ENCODE measurements at regions not wholly inside any gene's neighbourhood (a gene's known extent, or its start where the extent isn't known, plus 50 kb on each side); places are given as distances from the start of the nearest gene placed in this dataset.

DNA sequence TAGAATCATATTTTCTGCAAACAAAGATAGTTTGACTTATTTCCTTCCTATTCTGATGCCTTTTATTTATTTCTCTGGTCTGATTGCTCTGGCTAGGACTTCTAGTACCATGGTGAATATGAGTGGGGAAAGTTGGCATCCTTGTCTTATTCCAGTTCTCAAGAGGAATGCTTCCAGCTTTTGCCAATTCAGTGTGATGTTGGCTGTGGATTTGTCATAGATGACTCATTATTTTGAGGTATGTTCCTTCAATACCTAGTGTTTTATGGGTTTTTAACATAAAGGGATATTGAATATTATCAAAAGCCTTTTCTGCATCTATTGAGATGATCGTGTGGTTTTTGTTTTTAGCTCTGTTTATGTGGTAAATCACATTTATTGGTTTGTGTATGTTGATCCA is 139.4 kb upstream of the CNTN1 start:
- no peak for DNase-seq (ENCODE audit: low spot score)

DNA sequence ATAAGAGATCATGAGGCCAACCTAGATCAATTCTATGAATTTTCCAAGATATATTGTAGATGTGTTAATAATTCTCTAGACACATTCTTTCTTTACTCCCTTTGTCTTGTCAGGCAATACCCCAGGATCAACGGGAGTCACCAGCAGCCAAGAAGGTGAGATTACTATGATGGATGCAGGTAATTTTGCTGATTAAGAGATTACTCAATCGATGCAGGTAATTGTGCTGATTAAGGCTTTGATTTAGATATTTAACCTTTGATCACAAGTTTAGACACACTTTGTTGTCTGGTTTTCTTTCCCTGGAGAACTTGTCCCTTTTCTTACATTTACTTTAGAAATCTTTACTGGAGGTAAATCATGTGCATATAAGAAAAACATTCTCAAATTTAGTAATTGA is 134.3 kb upstream of the CNTN1 start:
- no peak for DNase-seq (ENCODE audit: low spot score)

DNA sequence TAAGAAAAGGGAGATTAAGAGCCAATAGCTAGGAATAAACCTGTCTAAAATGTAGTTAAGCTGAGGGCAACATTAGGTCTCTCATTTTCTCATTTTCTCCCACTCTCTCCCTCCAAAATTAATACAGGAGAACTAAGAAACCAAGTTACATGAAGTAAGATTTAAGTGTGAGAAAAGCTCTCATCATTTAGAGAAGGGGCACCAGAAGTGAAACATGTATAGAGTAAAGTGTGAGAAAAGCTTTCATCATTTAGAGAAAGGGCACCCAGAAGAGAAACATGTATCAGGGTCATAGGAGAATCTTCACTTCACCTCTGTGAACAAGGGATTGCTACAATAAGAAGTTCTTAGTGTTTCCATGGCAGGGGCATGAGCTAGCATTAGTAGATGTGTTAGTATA is 132.4 kb upstream of the CNTN1 start:
- DNase-seq (ENCODE audit: low spot score), result no peak

DNA sequence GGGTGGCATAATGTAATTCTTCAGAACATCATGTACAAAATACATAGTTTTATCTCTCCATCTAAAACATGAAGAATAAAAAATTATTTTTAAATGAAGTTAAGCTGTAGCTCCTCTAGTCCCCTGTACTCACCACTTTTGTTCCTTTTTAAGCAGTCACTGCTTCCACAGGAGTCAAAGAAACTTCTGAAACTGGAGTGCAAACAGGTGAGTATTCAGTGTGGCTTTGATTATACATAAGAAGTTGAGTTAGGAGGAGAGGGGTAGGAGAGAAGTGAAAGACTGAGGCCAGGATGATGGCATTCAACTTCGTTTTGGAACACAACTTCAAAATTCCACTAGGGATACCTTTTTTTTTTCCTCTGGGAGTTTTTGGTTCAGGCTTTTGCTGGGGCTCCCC is 131.4 kb upstream of the CNTN1 start:
- no peak for DNase-seq (ENCODE audit: low spot score)

DNA sequence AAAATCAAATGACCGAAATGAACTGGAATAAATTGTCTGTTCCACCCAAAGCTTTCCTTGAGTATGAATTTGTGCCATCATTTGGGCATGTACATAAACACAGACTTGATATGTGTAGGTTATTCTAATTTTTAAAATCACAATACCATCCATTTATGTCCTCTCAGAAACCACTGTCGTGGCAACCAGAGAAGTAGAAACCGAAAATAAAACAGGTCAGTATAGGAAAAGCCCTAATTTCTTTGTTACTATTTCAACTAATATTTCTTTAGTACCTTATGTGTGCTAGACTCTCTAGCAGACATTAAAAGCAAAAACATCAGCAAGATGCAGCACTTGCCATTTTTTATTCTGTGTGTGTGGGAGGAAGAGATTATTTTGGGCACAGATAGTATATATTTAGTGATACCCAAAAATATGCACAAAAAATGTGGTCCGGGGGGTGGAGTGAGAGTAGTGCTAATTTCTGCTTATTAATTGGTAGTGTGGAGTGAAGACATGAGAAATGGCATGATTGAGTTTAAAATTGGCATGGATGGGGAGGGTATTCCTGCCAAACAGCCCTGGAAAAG is 130.8 kb upstream of the CNTN1 start:
- DNase-seq (ENCODE audit: low spot score), result no peak

DNA sequence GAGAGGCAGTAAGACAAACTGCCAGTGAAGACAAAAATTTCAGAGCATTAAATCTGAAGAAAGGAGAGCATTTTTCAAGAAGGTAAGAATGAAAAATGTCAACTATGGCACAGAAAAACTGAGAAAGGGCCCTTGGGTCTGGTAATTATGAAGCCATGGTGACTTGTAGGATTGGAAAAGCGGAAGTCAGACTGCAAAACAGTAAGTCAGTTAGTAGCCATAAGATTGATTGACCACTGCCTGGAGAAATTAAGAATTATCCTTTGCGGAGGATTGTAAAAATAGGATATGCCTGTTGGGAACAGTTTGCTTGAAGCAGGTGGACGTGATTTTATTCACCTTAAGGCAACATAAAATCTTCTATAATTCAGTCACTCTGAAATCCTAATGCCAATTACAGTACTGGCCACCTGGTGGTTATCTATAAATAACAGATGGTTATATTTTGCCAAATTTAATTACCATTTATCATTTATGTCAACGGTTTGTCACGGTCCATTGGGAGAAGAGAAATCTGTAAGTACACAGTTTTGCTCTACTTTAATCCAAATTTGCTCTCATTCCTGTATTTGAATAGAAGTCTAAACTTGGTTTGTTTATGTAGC is 127.1 kb upstream of the CNTN1 start:
- DNase-seq (ENCODE audit: low spot score), result no peak

DNA sequence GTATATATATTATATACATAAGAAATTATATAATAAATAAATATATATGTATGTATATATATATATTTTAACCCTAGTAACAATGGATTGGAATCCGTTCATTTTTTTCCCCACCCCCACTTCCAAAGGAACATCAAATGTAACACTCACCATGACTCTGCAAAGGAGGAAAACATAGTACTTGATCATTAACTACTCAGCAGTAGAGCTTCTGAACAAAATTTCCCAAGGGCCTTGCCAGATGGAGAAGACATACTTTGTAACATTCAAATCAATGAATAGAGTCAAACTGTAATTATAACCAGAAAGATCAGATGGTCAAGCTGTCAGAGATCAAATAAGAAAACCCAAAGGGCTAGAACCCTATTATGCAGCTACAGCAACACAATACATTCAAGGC is 126.0 kb upstream of the CNTN1 start:
- DNase-seq (ENCODE audit: low spot score), result no peak

DNA sequence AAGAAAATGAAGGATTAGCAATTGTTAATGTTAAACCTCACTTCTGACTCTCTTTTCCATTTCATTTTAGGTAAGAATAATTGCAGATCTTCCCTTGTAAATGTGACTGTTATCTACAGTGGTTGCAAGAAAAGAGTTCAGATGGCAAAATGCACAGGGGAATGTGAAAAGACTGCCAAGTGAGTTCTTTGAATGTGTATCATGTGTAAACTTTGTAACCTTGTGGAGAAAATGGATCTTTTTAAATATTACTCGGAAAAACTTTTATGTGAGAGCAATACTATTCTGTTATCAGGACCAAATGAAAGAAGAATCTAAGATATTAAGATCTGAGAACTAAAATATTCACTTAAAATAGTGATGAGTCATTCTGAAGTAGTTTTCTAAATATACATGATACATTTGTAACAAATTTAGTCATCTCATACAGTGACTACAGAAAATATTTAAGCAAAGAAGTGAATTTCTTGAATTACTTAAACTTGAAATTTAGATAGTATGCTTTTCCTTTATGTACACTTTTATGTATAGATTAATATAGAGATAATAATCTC is 122.5 kb upstream of the CNTN1 start:
- no peak for DNase-seq (ENCODE audit: low spot score)

DNA sequence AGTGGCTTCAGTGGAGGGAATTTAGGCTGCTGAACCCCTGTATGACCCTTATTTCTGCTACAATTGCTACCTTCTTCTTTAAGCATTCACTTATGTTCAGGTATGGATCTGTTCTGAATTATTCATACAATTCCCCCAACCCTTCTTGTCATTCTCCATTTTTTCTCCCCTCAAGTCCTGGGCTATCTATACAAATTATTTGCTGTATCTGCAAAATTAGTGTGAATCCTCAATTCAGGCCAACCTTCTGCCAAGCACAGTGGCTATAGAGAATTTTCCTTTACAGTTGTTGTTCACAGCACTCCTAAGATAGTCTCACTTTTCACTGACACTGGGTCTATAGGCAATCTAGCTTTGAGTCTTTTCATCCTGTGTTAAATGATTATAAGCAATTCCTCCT is 119.2 kb upstream of the CNTN1 start:
- DNase-seq (ENCODE audit: low spot score), result no peak

DNA sequence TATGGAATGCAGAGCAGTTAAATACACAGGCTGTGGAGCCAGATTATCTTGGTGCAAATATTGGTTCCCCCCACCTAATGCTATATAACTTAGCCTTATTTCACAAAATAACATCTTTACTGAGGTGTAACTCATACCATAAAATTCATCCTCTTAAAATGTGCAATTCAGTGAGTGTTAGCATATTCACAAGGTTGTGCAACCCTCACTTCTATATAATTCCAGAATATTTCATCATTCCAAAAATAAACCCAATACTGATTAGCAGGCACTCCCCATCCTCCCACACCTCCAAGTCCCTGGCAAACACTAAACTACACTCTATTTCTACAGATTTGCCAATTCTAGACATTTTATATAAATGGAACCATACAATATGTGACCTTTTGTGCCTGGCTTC is 116.3 kb upstream of the CNTN1 start:
- no peak for DNase-seq (ENCODE audit: low spot score)

DNA sequence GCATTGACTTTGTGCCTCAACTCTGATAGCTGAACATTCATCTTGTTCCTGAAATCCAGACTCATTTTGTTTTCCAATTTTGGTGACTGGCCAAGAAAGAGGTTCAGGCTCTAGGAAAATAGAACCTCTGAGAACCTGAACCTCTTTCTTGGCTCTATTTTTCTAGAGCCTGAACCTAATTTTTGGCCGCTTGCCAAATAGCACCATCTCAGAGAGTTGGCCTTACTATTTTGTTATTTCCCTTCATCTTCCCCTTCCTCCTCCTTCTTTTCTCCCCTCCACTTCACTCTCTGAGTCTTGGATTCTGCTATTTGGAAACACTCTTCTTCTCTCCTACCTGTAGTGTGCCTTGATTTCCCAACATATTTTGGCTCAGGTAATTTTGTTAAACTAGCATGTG is 114.4 kb upstream of the CNTN1 start:
- no peak for DNase-seq (ENCODE audit: low spot score)

DNA sequence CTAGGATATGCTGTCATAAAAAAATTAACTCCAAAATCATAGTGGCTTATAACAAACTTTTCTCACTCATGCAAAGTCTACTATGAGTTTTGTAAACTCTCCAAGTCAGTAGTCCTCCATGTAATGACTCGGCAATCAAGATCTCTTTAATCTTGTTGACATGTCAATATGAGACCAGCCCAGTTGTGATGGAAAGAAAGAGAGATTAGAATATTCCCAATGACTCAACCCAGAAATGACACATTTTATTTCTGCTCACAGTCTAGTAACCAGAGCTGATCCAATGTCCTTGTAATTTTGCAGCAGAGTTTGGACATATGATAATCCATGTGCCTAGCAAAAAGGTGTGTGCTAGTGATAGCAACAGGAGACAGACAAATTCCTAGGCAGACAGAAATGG is 112.6 kb upstream of the CNTN1 start:
- DNase-seq (ENCODE audit: low spot score), result no peak

DNA sequence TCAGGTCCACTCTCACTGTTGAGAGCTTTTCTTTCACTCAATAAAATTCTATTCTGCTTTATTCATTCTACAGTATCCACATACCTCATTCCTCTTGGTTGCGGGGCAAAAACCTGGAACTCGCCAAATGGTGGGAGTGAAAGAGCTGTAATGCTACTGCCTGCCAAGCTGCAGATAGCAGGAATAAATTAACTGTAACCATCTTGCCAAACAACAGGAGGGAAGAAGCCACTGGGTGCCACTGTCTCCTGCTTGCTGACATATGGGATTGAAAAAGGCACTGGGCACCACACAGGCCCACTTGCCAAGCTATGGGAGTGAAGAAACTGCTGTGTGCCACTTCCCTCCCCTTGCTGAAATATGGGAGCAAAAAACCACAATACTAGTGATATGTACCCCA is 111.9 kb upstream of the CNTN1 start:
- DNase-seq (ENCODE audit: low spot score), result no peak

DNA sequence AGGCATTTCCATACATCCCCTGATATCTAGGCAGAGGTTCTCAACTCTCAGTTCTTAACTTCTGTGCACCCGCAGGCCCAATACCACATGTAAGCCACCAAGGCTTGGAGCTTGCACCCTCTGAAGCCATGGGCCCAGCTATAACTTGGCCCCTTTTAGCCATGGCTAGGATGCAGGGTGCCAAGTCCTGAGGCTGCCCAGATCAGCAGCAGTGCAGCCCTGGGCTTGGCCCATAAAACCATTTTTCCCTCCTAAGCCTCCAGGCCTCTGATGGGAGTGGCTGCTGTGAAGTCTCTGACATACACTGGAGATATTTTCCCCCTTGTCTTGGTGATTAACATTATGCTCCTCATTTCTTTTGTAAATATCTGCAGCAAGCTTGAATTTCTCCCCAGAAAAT is 110.3 kb upstream of the CNTN1 start:
- DNase-seq (ENCODE audit: low spot score), result no peak

DNA sequence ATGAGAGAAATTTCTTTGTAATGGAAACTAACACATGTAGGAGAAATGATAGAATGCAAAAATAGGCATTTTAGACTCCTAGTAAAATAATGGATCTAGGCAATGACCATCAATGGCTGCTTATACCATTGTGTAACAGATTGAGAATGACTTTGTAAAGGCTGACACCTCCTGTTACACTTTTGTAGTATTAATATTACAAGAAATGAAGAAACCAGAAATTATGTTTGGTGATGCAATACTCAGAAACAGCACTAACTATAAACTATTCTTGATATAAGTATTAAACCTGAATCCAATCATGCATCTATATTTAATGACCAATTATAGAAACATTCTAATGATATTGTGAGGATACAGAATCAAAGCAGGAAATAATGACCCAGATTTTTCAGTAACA is 108.5 kb upstream of the CNTN1 start:
- DNase-seq (ENCODE audit: low spot score), result no peak

DNA sequence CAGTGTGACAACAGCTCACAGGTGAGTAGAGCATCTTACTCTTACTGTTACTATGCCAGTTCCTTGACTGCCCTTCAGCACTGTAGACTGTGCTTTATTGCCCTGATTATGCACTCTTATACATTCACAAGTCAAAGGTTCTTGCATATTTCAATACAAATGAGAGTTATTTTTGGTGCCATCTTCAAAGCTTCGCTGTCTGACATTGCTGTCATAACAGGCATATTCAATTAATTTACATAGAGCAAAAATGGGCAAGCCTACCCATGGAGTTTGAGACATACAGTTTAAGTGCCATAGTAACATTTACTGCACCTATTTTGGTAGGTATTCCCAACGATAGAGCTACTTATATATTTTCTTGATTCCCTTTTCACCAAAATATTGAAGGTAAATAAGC is 107.5 kb upstream of the CNTN1 start:
- no peak for DNase-seq (ENCODE audit: low spot score)

DNA sequence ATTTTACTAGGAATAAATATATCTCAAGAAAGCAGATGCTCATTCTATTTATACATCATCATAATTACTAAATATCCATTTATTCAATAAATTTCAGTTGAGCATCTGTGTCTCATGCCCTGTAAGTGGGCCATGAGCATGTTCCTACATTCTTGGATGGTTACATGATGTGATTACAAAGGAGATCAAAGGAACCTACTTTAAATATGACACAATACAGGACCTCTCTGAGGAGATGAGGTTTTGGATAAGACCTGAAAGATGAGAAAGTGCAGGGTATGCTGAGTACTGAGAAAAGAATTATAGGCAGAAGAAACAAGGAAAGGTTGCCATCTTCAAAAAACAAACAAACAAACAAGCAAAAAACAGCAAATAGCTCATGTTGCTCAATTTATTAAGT is 105.4 kb upstream of the CNTN1 start:
- DNase-seq (ENCODE audit: low spot score), result no peak

DNA sequence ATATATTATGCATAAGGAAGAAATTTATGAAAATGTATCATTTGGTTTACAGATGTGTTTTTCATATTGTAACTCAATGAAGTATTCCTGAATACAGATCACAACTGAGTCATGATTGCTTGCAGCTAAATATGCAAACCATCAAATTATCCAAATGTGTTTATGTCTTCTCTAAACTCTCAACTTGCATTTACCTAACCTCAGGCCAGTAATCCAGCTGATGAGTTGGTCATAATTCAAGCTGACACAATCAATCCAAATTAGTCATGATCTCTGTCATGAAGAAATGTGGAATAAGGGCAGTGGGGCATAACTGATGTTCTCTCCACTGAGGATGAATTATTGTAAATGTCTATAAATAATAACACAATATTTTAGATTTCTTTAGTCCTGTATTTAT is 104.8 kb upstream of the CNTN1 start:
- DNase-seq (ENCODE audit: low spot score), result no peak

DNA sequence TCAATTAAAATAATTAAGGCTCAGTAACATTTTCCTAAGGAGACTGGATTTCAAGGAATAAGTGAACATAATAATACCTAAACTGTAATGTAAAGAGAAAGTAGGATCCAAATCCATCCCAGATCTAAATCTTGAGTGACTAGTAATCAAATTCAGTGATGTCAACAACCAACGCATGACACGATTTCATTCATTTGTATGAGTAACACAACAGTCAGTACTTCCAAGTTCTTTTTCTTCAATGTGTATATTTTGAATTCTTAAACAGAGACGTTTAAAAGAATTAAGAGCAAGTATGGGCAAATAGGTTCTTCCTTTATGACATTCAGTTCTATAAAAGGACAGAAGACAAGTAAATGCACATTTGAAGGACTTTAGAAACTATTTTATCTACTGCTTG is 104.3 kb upstream of the CNTN1 start:
- no peak for DNase-seq (ENCODE audit: low spot score)

DNA sequence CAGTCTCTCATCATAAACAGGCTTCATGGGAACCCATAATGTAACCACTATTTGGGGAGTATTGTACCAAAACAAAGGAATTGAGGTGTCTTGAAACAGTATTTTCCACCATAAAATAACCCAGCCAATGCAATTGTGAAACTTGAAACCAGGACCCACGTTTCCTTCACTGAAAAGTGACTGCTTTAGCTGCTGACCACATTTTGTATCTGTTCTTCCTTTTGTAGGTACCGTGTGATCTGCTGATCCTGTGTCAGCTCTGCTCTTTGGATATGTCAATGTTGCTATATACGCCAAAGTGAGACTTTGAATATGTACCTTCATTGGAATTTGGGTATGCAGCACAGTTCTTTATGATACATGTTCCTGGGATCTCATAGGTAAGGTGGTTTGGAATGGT is 95.1 kb upstream of the CNTN1 start:
- DNase-seq (ENCODE audit: low spot score), result no peak

DNA sequence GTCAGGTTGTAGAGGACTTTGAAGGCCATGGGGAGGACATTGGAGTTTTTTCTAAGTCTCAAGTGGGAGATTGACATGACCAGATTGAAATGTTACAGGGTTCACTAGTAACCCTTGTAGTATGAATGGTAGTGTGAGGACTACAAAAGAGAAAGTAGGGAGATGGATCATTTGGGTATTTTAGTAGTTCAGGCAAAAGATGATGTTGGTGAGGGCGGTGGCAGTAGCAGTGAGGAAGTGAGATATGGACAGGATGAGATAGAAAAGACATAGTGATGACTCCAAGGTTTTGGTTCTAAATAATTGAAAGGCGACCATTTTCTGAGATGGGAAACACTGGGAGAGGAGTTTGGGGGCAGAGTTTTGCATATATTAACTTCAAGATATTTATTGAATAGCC is 94.2 kb upstream of the CNTN1 start:
- DNase-seq (ENCODE audit: low spot score), result no peak

DNA sequence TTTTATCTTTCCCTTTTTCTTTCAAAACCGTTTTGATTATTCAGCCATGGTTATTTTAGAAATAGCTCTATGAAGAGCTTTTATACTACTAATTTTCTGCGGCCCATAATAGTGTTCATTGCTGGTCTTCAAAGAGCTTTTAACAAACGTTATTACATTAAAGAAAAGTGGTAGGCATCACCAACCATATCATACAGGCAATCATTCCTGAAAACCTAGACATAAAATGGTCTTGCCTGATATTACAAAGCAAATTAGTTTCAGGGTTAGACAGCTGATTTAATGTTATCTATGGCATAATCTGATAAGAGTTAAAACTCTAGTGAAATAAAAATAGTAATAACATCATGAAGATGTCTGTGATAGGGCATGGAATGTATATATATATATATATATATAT is 89.7 kb upstream of the CNTN1 start:
- DNase-seq (ENCODE audit: low spot score), result no peak

DNA sequence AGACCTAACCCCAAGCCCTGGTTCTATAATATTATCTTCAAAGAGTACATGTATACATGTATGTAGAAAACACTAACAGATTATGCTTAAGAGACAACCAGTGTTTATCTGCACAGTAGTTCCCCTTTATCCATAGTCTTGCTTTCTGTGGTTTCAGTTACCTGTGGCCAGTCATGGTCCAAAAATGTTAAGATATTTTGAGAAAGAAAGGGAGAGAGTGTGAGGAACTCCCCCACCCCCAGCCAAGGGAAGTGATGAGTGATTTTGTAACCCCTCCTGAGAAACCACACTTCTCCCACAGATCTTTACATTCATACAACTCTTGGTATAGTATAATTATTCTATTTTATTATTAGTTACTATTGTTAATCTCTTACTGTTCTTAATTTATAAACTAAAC is 77.3 kb upstream of the CNTN1 start:
- DNase-seq (ENCODE audit: low spot score), result no peak

DNA sequence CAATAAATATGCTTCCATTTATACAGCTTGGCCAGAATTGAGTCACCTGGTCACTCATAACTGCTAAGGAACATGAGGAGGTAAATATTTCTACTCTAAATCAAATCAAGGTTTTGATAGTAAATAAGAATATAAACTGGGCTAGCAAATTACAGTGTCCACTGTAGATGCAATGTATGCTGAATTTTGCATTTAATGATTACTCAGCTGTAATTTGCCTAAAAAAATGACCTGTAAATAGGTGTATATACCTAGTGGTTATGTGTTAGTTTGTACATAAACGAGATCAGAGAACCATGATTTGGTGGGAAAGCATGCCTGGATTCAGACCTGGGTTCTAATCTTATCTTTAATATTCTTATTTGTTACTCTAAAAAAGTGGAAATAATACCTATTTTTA is 76.6 kb upstream of the CNTN1 start:
- DNase-seq (ENCODE audit: low spot score), result no peak
